ENCODE measurements at regions not wholly inside any gene's neighbourhood (a gene's known extent, or its start where the extent isn't known, plus 50 kb on each side); places are given as distances from the start of the nearest gene placed in this dataset.

DNA sequence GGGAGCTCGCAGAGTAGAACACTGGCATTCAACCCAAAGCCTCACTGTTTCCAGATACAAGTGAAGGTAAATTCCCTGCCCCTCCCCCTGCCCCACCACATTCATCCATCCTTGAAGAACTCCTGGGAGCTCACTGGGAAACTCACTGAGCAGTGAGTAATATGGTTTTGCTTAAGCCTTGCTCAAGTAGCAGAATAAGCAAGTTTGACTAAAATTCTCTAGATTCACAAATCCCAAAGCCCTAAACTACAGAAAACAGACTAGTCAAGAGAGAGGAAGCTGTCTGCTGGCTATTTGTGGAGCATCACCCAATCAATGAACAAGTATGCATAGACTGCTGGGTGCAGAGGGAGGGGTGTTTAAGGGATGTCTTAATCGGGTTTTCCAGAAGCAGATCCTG, 82.1 kb downstream of the UNC5CL start:
- DNase-seq (ENCODE audit: low read depth), result peak; percentile 86
- no peak for TF ChIP-seq CTCF (conservative IDR thresholded peaks at IDR 0.05; ENCODE audit: low read depth, low read length)
- no peak overlapping the region for H3K4me3 ChIP-seq (ENCODE audit: low read depth, low read length)

- no peak overlapping the region for H3K4me3 ChIP-seq (ENCODE audit: low read depth, low read length)
- DNase-seq (ENCODE audit: low read depth), result no peak
- TF ChIP-seq CTCF (conservative IDR thresholded peaks at IDR 0.05; ENCODE audit: low read depth, low read length), result no peak
These were observed 83.9 kb downstream of the UNC5CL start for GRCh38 chr6:40955178-40955545.

DNA sequence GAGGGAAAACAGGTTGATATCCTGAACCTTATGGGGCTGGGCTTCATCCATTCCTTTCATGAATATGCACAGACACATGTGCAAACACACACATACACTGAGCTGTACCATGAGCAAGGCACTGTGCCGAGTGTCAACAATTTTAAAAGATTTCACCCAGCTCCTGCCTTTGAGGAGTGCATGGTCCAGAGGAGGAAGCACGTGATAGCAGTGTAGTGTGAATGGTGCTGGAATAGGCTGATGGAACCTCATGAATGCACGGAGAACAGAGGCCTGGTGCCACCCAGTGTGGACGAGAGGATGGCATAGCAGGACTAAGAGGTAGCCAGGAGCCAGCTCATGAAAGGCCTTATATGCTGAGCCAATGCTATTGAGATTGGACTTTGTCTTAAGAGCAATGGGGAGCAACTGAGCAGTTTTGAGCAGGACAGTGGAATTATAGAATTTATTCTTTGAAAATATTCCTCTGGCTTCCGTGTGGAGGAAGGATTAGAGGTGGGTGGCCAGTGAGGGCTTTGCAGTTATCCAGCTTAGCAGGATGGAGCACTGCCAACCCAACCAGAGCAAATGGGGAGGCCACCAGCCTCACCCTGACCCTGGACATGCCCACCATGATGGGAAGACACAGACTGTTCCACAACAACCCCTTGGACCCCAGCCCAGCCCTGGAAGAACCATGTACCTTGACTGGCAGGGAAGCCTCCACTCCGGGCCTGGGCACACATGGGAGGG, 84.4 kb downstream of the UNC5CL start:
- TF ChIP-seq CTCF (conservative IDR thresholded peaks at IDR 0.05; ENCODE audit: low read depth, low read length), result no peak
- H3K4me3 ChIP-seq (ENCODE audit: low read depth, low read length), result no peak overlapping the region

DNA sequence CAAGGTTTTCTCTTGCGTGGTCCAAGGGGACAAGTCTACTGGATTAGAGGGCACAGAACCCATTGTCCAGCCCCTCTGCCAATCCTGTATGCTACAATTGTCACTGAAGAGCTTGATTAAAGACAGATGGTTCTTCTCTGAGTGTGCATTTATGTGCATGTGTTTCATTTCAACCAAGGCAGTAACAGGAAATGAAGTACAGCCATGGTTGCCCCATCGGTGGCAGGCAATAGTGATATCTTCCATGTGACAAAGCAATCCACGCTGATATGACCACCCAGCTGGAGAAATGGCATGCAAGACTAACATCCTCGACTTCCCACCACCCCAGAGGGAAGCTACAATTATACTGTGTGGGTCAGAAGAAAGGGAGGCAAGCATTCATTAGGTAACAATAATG, 85.5 kb downstream of the UNC5CL start:
- no peak for DNase-seq (ENCODE audit: low read depth)
- H3K4me3 ChIP-seq (ENCODE audit: low read depth, low read length), result no peak overlapping the region
- no peak for TF ChIP-seq CTCF (conservative IDR thresholded peaks at IDR 0.05; ENCODE audit: low read depth, low read length)

More for the DNA sequence above, 84.4 kb downstream of the UNC5CL start:
- no peak for DNase-seq (ENCODE audit: low read depth)

DNA sequence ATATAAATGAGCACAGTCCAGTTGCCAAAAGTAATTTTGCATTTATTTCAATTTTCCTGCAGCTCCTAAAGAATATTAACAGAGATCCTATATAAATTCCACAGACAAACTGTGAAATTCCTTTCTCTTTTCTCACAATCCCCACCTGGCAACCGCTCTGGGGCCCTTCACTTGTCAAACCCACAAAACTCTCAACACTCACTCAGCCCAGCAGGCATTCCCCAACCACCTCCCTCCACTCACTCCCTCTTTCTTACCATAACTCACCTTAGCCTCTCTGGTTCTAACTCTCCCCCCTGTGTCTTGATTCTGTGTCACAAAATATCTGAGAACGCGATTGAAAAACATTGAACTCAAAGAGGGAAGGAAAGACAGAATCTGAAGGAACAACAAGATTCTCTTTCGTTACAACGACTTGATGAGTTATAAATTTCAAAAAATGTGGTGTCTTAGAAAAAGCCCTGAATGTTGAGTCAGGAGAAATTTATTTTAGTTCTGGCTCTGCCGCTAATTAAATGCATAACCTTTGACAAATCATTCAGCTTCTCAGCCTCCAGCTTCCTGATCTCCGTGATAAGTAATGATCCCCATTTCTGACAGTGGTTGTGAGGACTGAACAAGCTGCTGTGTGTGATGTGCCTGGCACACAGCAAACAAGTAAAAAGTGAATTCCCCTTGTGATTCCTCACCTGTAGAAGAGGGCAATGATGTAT, 87.9 kb downstream of the UNC5CL start:
- no peak for DNase-seq (ENCODE audit: low read depth)
- H3K4me3 ChIP-seq (ENCODE audit: low read depth, low read length), result no peak overlapping the region
- no peak for TF ChIP-seq CTCF (conservative IDR thresholded peaks at IDR 0.05; ENCODE audit: low read depth, low read length)

DNA sequence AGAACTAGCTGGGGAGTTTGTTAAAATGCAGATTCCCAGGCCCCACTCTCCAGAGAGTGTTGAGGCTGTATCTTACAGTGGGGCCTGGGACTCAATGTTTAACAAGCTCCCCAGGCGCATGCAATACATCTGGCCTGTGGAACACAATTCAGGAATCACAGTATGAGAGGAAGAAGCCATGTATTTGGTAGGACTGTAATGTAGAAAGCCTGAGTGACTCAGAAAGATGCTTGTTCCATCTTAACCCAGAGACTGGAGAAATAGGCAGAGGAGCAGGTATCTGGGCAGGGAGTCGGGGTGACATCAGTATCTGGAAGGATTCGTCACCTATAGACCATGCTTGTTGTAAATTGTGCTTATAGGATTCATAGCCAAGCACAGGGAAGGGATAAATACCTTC, 90.5 kb downstream of the UNC5CL start:
- no peak for TF ChIP-seq CTCF (conservative IDR thresholded peaks at IDR 0.05; ENCODE audit: low read depth, low read length)
- H3K4me3 ChIP-seq (ENCODE audit: low read depth, low read length), result no peak overlapping the region
- DNase-seq (ENCODE audit: low read depth), result no peak
